GM13976 (cell line): ENCODE measurements at regions not wholly inside any gene's neighbourhood (a gene's known extent, or its start where the extent isn't known, plus 50 kb on each side); places are given as distances from the start of the nearest gene placed in this dataset.

ENCODE experiments used
- DNase-seq: peaks from one replicate; pipeline ENCODE4 v3.0.0; 2012; ENCODE audit warnings: low spot score
- CTCF ChIP-seq: IDR thresholded peaks from 2 replicates; pipeline ENCODE4 v1.5.1; 2012; ENCODE audit warnings: borderline replicate concordance, mild to moderate bottlenecking; ENCODE audit not compliant: insufficient read depth; ENCODE audit errors: extremely low read depth, missing control alignments, control extremely low read depth
- in situ Hi-C: fragments of 300-500 bp; cut with MboI; formaldehyde crosslinking; loops from one replicate; pipeline ENCODE4 v1.12.0; 2022; ENCODE audit warnings: low sequenced_read_pairs, mixed read lengths, inconsistent platforms; ENCODE audit not compliant: unreplicated experiment

DNA sequence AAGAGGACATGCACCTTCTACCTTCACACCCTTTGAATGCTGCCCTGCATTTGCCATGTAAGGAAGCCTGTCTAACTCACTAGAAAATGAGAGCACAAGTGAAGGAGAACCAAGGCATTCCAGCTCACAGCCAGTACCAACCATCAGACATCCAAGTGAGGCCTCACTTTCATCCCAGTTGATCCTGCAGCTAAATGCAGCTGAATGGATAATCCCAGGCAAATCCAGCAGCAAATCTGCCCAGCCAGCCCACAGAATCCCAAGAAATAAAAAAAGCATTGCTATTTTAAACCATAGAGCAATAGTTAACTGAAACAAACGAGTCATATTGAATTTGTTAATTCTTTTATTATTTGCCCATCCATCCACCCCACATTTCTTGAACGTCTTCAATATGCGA, 112.5 kb downstream of the C4orf33 start:
- in situ Hi-C loops = no loop called here
- DNase-seq = no peak
- no peak for TF ChIP-seq CTCF

DNA sequence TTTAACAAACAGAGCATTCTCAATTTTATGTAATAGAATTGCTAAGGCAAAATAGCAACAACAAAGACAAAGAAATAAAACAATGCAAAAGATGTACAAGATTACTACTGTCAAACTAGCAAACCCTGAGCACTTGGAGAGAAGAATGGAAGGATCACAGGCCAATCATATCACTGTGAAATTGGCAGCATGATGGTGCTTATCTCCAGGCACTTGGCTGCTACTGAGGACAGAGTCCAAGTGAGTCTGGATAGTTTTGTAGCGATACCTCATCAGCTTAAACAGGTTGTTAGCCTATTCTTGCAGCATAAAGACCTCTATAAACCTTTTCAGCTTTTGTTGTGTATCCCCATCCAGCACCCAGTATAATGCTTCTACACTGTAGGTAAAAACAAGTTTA, 117.7 kb downstream of the C4orf33 start:
- TF ChIP-seq CTCF = no peak
- no peak for DNase-seq
- in situ Hi-C loops = no loop called here

- DNase-seq = no peak
- no peak for TF ChIP-seq CTCF
- in situ Hi-C loops = no loop called here
These were observed 122.4 kb downstream of the C4orf33 start for GRCh38 chr4:129218360-129218759.

DNA sequence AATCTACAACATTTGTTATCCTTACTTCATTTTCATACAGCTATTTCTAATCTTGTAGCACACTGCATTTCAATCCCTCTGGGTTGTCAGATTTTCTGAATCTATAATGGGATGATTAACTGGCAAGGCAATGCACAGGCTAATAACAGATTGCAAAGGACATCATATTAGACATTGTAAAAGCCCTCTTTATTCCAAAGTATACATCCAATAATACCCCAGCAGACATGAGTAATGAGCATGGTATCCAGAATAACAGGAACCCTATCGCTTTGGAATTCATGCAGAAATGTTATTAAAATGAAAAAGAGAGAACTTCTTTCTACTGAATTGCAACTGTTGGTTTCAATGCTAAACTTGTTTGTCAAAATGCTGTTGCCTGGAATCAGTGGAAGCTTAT, 122.9 kb downstream of the C4orf33 start:
- no peak for DNase-seq
- in situ Hi-C loops = no loop called here
- TF ChIP-seq CTCF = no peak

DNA sequence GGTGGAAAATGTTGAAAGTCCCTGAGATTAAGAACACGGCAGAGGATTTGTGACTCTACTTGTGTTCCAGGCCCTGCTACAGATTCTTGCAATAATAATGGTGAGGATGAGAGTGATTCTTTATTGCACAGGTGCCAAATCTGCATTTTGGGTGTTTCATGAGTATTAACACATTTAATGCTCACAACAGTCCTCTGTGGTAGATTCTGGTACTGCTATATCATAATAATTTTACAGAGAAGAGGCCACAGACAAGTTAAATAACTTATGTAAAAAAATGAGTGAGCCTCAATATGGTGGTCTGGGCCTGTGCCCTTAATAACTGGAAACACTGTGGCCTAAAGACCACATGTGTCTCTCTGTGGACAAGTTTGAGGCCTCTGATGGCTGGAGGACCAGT, 124.3 kb downstream of the C4orf33 start:
- no peak for DNase-seq
- no peak for TF ChIP-seq CTCF
- in situ Hi-C loops = no loop called here

- no peak for TF ChIP-seq CTCF
- DNase-seq = no peak
- in situ Hi-C loops = no loop called here
These were observed 128.0 kb downstream of the C4orf33 start for GRCh38 chr4:129223945-129224344.

- DNase-seq = no peak
- TF ChIP-seq CTCF = no peak
- in situ Hi-C loops = no loop called here
These were observed 134.9 kb downstream of the C4orf33 start for GRCh38 chr4:129230846-129231245.
